GM19351 (cell line): ENCODE measurements at regions not wholly inside any gene's neighbourhood (a gene's known extent, or its start where the extent isn't known, plus 50 kb on each side); places are given as distances from the start of the nearest gene placed in this dataset.
"Not testable (repeated sequence)": the region's sequence is repeated elsewhere in the genome, so short reads cannot be mapped to it uniquely, and the experiment has no call there.

Experiments
- ATAC-seq: cut with Tn5 transposase; IDR thresholded peaks from one replicate; pipeline ENCODE4 v1.9.1; 2021; ENCODE audit warnings: mild to moderate bottlenecking, moderate library complexity; ENCODE audit not compliant: unreplicated experiment

DNA sequence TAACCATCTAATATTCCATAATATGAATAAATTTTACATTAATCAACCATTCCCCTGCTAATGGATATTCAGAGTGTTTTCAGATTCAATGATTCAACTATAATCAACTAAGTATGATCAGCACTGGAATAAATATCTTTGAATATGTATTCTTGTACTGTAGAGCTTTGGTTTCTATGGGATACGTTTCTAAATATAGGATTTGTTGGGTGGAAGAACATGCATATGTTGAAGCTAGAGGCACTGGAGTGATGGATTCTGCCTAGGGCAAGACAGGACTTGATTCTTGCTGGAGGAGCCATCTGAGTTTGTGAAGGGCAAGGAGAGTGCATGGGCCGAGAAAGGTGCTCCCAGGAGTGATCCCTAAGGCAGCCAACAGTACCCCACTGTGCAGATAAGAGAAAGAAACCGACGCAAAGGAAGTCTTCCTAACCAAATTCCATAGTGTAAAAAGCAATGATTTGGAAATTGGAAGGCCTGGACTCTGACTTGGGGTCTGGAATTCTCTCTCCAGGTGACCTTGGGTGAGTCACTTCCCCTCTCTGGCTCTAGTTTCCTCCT lies 418.7 kb downstream of the PREX1 start:
- no peak for ATAC-seq

DNA sequence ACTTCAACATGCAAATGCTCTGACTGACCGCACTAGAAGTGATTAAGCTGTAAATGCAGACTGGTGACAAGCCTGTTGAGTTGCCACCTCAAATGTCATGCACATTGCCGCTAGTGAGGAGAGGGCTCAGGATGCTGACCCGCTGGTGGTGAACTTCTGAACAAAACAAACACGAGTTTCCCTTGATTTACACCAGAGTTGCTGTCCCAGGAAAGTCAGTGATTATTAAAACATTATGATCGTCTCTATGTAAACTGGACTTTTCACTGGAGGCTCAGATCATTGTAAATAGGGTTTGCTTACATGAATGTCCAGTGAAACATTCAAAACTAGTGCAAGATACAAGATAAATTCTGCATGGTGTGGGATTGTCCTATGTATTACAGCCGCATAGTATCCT lies 420.1 kb downstream of the PREX1 start:
- ATAC-seq: no peak

DNA sequence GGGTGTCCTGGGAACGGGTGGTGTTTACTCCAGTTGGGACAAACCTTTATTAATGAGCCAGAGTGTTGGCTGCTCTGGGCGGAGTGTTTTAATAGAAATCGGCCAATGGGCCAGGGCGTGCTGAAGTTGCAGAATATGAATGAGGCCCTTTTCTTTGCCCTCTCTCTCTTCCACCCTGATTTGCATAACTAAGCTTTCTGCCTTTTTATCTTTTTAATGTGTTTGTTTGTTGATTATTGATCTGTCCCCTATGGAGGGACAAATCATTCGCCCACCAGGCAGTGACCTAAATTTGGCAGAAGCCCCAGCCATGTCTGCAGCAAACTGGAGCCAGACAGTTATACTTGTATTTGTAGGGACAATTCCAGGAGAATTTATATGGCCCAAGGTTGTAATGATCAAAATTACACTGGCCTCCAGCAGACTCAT lies 420.9 kb downstream of the PREX1 start:
- no peak for ATAC-seq

DNA sequence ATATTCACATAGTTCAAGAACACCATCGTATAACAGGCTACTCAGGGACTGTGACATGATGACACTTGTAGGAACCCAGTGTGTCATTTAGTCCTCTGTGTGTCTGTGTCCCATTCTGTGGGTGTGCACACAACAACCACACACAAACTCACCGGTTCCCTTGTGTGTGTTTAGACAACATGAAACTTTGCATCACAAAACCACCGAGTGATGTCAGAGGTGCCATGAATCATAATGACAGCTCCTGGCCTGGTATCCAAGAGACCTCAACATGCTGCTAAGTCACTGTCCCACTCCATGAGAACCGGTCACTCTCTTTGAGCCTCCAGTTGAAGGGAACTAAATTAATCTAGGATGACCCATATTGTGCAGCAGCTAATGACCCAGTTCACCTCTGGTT lies 421.3 kb downstream of the PREX1 start:
- no peak for ATAC-seq

DNA sequence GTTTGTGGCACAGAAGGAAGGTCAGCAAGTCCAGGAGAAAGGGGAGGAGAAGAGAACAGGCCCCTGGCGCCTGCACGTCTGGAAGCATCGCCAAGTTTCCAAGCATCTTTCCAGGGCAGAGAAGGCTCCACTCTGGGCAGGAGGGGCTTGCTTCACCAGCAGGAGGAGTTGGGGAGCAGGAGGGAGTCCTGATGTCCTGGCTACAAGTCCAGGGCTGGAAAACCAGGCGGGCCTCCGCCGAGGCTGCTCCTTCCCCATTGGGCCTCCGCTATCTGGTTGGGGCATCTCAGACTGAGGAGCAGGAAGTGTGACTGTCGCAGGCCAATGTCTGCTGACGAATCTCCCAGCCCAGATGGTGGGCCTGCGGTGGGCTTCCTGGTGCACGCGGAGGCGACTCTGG lies 421.9 kb downstream of the PREX1 start:
- no peak for ATAC-seq

DNA sequence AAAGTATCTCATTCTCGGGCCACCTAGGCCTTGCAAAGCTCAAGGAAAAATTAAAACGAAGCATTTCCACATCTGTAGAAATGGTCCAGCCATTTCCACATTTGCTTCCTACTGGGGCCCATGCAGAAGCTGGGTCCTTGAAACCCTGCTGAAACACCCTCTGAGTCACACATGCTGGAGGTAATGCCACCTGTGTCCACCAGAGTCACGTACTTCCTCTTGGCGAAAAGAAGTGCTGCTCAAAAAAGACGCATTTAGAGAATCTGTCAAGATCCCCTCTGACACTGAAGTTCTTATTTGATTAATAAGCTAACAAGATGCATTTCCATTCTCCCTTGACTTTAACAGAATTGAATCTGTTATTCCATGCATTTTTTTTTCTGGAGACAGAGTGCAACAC lies 423.2 kb downstream of the PREX1 start:
- ATAC-seq: no peak

DNA sequence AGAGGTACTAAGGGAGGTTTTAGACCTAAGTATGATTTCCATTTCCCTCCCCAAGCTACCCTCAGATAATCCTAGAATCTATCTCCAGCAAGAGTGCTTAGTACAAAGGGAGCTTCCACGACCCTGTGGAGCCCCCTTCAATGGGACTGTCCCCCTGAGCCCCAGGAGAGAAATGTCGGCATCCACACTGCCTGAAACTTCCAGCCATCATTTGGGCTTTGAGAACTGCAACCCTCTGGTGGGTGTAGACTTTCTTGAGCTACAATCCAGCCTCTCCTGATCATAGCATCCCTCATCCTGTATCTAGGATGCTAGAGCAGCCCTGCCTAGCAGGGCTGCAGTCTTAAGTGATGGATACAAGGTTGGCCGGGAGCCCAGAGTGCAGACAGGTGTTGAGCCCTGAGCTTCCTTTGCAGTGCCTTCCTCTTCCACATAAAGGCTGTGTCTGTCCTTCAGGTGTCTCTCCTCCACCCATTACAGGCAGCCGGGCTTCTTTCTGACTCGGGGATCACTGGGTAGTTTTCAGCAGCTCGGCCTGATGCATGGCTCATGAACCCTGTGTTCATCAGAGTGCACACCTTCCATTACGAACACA lies 424.5 kb downstream of the PREX1 start:
- no peak for ATAC-seq

DNA sequence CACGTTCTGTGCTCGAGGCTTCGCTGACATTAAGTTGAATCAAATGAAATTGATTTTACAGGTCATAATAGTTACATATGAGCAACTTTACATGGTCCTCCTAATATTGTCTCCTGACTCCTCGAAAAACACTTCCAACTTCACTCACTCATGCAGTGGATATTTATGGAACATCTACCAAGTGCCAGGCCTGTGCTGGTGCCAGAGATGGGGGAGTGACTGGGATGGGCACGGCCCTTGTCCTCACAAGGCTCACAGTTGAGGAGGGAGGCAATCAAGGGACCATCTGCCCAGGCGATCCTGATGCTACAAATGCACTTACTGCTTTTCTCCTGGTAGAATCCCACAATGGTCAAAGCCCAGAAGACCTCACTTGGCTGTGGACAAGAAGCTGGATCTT lies 426.4 kb downstream of the PREX1 start:
- no peak for ATAC-seq

DNA sequence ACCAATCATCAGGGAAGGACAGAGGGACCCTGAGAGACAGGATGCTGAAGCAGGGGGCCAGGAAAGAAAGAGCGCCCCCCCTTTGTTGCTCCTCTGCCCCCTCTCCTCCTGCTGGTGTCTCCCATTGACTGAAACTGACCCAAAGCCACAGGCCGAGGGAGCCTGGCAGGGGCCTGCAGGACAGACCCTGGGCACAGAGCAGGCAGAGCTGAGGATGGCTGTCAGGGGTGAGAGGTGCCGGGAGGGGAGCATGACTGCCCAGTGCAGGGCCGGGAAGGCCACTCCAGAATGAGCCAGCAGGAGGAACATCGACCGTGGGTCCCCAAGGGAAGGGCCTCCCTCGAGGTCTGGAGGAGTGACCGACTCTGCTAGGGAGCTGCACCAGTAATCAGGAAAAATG lies 427.8 kb downstream of the PREX1 start:
- no peak for ATAC-seq

DNA sequence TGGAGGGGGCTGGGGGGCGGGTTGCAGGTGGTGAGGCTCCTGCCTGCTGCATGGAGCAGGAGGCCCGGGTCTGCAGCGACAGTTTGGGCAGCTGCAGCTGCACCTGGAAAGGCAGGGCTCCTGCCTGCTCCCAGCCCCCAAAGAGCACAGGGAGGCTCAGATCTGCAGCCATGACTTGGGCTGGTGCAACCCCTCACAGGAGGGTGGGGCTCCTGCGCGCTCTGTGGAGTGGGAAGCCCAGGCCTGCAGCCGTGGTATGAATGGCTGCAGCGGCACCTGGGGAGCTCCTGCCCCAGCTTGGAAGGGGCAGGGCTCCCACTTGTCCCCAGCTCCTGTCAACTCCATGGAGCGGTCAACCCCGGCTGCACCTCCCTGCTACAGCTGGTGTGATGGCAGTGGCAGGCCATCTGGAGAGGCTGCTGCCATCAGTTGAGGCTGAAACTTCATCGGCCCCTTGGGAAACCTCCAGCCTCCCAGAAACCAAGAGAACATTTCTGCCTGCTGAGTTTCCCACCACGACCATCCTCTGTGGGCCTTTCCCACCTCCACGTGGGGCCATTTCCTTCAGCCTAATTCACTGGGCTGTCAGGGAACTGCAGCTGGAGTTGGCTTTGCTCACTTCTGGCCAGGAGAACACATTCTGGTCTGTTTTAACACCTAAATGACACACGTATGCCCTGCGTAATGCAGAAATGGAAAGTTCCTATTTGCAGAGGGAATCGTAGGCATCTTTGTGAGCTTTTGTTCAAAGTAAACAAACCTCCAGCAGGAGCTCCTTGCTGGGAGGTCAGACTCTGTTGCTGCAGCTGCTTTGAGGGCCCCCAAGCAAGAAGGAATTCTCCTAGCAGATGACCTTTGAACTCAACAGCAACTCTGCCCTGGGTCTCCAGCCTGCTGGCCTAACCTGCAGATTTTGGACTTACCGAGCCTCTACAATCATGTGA lies 429.0 kb downstream of the PREX1 start:
- no peak for ATAC-seq

DNA sequence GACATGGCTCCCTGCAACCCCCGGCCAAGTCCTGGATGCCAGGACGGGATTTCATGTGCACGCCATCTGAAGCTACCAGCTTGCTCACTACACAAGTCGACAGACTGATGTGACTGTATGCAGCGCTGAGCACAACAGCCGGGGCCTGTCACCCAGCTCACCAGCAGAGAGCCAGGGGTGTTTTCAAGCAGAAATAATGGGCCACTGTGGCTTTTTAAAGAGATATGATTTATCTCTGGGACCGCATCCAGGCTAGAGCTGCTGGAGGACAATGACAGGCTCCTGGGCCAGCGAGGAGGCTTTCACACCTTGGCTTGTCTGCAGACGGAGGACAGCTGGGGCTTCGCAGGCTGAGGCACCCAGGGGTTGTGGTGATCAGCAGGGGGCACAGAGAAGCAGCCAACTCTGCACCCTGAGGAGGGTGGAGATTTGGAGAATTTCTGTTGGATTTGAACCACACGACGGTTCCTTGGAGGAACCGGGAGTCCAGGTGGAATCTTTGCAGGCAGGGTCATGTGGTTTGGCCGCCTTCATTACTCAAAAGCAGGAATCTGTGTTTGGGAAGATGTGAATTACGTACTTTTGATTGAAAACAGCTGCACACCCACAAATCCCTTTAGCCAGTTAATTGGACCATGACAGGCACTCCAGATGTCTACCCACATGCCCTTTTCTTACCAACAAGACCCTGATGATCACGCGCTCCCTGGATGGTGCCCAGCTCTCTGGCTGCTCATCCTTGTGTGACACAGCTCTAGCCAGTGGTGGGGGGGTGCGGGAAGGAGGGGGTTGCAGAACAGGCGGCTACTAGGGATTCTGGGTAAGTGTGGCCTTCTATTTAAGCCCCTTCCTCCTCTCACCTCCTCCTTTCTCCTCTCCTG lies 430.6 kb downstream of the PREX1 start:
- not testable (repeated sequence) for ATAC-seq

DNA sequence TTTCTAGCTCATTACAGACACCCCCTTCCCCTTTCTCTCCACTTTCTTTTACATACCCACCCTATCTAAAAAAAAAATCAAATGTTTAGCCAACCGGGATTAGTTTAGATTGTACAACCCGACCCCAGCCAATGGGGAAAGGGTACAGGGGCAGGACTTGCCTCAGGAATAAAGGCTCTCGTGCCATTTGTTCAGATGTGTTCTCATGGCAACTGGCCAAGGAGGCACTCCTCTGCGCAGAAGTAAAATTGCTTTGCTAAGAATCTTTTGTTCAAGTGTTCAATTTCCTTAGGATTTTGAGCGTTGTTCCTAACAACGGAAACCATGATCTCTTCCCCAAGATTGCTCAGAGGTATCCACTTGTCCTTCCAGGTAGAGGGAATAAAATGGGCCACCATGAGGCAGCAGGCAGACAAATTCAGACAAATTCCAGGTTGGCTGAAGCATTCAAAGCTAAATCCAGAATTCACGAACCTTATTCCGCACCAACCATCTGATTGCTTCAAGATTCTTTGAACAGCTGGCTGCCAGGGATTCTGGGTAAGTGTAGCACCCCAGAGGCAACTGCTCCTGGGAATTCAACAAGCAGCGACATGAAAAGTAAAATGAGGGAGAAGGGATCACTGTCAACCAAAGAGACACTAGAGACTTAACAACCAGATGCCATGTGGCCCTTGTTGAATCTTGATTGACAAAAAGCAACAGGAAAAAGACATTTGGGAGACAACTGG lies 431.8 kb downstream of the PREX1 start:
- ATAC-seq: no peak

DNA sequence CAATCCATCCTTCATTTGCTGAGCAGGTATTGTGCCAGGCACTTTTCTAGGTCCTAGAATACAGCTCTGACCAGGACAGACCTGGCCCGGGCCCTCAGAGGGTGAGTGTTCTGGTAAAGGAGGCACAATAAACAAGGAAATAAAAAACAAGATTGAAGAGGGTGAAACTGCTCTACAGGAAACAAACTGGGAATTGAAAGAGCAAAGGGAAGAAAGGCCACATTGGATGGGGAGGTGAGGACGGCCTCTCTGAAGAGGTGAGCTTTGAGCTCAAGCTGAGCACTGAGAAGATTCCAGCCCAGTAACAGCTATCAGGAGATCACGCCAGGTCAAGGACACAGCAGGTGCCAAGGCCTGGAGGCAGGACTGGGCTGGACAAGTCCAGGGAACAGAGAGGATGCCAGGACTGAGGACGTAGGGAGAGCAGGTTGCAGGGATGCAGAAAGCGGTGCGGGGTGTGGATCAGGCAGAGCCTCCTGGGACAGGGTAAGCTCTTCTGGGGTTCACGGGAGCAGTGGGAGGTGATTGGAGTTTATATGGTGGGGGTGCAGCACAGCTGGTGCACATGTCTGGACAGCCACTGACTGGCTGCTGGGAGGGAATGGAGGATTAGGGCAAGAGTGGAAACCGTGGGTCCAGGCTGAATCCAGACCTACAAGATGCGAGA lies 433.3 kb downstream of the PREX1 start:
- no peak for ATAC-seq

DNA sequence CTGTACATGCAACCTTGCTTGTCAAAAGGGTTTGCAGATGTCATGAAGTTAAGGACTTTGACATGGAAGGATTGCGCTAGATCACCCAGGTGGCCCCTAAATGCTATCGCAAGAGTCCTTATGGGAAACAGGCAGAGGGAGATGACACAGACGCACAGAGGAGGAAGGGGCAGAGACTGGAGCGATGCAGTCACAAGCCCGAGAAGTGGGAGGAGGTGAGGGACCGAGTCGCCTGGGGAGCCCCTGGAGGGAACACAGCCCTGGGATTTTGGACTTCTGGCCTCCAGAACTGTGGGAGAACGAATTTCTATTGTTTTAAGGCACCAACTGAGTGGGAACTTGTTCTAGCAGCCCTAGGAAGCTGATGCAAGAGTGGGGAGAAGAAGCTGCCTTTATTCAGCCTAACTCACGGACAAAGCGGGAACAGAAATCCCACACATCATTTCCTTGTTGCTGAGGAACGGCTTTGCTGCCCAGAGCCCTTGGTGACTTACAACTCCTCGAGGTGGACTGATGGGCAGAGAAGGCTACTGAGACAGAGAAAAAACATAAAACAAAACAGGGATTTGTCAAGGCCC lies 434.0 kb downstream of the PREX1 start:
- no peak for ATAC-seq

DNA sequence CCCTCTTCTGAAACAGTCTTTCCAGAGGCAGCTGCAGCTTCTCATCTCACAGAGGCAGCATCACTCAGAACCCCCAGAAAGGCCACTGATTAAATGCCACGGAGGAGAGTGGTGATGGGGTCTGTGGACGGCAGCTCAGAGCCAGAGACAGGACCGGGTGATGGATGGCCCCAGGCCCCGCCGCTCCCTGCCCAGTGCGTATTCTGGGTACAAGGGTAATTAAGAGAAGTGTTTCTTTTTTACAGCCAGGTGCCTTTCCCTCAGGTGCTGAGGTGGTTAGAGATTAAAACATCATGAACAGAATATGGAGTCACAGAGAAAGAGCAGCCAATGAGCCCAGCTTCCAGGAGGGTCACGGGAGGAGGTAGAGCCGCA lies 434.5 kb downstream of the PREX1 start:
- ATAC-seq: no peak

DNA sequence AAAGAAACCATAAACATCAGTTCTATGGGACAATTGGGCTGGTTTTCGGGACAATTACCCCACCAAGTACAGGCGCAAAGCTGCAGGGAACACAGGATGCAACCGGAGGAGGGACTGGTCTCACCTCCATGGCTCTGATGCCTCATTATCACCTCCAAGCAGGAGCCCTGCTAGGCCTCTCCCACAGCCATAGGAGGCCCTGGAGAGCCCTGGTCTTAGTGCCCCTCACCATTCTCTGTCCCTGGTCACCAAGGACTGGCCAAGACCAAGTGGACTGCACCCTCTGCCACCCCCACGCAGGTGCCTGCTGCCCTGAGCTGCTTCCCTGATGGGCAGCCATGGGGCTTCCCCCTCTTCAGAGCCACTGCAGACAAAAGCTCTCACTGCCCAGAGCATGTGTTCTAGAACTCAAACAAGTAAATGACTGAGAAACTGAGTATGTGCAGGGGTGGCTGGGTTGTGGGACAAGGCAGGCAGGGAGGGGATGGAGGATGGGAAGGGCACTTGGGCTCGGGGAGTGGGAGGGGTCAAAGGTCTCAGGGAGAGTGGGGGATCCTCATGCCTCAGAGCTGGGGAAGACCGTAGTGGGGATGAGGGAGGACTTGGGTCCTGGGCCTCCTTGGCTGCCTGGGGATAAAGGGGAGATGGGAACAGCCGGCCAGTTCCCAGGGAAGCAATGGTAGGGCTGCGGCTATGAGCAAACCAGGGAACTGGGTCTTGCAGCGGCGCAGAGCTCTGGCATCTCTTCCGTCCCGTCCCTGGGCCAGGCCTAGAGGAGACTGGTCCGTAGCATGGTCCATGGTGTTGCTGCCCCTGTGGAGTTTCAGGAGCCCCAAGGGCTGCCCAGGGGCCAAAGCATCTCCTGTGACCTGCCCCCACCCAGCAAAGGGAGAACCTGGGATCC lies 435.1 kb downstream of the PREX1 start:
- ATAC-seq: no peak

DNA sequence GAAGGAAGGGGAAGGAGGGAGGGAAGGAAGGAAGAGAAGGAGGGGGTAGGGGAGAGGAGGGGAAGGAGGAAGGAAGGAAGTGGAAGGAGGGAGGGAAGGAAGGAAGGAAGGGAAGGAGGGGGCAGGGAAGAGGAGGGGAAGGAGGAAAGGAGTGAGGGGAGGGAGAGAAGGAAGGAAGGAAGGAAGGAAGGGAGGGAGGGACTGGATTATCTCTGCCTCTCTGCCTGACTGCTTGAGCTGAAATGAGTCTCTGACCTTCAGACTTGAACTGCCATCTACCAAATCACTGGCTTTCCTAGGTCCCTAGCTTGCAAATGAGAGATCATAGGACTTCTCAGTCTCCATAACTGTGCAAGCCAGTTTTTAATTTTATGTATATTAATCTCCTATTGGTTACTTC lies 436.8 kb downstream of the PREX1 start:
- ATAC-seq: no peak

DNA sequence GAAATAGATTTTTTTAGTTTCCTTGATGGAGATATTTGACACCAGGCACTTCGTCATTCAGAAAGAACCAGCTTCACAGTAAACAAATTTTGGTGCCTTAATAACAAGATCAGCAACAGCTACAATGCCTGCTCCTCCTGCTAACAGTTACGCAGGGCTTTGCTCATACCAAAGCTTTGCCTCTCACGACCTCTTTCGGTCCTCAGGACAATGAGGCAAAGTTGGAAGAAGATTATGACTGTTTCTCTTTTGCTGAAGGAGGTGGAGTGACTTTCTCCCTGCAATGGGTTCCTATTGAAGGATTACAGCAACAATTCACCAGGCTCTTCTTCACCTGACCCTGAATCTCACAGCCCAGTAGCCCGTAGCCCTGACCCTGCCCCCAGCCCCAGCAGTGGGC lies 440.1 kb downstream of the PREX1 start:
- ATAC-seq: no peak

DNA sequence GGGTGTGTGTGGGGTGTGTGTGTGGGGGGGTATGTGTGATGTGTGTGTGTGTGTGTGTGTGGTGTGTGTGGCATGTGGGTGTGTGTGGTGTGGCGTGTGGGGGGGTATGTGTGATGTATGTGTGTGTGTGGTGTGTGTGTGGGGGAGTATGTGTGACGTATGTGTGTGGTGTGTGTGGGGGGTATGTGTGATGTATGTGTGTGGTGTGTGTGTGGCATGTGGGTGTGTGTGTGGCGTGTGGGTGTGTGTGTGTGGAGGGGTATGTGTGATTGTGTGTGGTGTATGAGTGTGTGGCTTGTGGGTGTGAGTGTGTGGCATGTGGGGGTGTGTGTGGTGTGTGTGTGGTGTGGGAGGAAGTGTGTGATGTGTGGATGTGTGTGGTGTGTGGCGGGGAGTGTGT lies 442.3 kb downstream of the PREX1 start:
- no peak for ATAC-seq
